Trophoblast cell (in vitro differentiated cells and primary cell): ENCODE measurements at regions not wholly inside any gene's neighbourhood (a gene's known extent, or its start where the extent isn't known, plus 50 kb on each side); places are given as distances from the start of the nearest gene placed in this dataset.

ENCODE experiments used
- DNase-seq, 2 donors: peaks; one replicate each; pipeline ENCODE4 v3.0.0-alpha.2; 2016
- H2AFZ ChIP-seq: 2 replicates; pipeline ENCODE4 v1.6.1; 2013; ENCODE audit warnings: low read length, moderate library complexity, mild to moderate bottlenecking; ENCODE audit not compliant: insufficient read depth, poor library complexity
- H2AK5ac ChIP-seq: 2 replicates; pipeline ENCODE4 v1.6.1; 2013; ENCODE audit warnings: mild to moderate bottlenecking, low read length
- H2BK120ac ChIP-seq: 2 replicates; pipeline ENCODE4 v1.6.1; 2013; ENCODE audit warnings: low read length, mild to moderate bottlenecking, moderate library complexity; ENCODE audit not compliant: insufficient read depth, poor library complexity
- H2BK12ac ChIP-seq: 2 replicates; pipeline ENCODE4 v1.6.1; 2013; ENCODE audit warnings: mild to moderate bottlenecking, low read length, moderate library complexity
- H2BK5ac ChIP-seq: 2 replicates; pipeline ENCODE4 v1.6.1; 2013; ENCODE audit warnings: low read length, low read depth, moderate library complexity, mild to moderate bottlenecking; ENCODE audit not compliant: poor library complexity
- H3K14ac ChIP-seq: 2 replicates; pipeline ENCODE4 v1.6.1; 2013; ENCODE audit warnings: mild to moderate bottlenecking, low read length
- H3K18ac ChIP-seq: 2 replicates; pipeline ENCODE4 v1.6.1; 2013; ENCODE audit warnings: mild to moderate bottlenecking, low read length
- H3K23ac ChIP-seq: 2 replicates; pipeline ENCODE4 v1.6.1; 2013; ENCODE audit warnings: low read length
- H3K27ac ChIP-seq: 2 replicates; pipeline ENCODE4 v1.5.1; 2013; ENCODE audit warnings: low read depth, mild to moderate bottlenecking, inconsistent platforms, low read length, moderate library complexity
- H3K27me3 ChIP-seq: 2 replicates; pipeline ENCODE4 v1.6.1; 2013; ENCODE audit warnings: inconsistent platforms, mild to moderate bottlenecking, low read length, moderate library complexity; ENCODE audit not compliant: insufficient read depth
- H3K36me3 ChIP-seq, 2 experiments: 1 replicate in 1 of 2; 2 replicates in 1 of 2; pipeline ENCODE4 v1.6.1; 2013; ENCODE audit warnings: low read length in 2 of 2, mild to moderate bottlenecking in 2 of 2, moderate library complexity in 1 of 2; ENCODE audit not compliant: insufficient read depth in 2 of 2, control insufficient read depth in 1 of 2
- H3K4ac ChIP-seq: 2 replicates; pipeline ENCODE4 v1.6.1; 2013; ENCODE audit warnings: low read depth, mild to moderate bottlenecking, low read length, moderate library complexity
- H3K4me1 ChIP-seq, 2 experiments: 1 replicate in 1 of 2; 2 replicates in 1 of 2; pipeline ENCODE4 v1.6.1; 2013; ENCODE audit warnings: low read length in 2 of 2, mild to moderate bottlenecking in 2 of 2, moderate library complexity in 1 of 2; ENCODE audit not compliant: insufficient read depth in 2 of 2, control insufficient read depth in 1 of 2
- H3K4me2 ChIP-seq: 2 replicates; pipeline ENCODE4 v1.6.1; 2013; ENCODE audit warnings: inconsistent platforms, mild to moderate bottlenecking, low read length, moderate library complexity
- H3K4me3 ChIP-seq: 2 replicates; pipeline ENCODE4 v1.5.1; 2013; ENCODE audit warnings: mild to moderate bottlenecking, low read depth, low read length, inconsistent platforms
- H3K79me1 ChIP-seq: one replicate; pipeline ENCODE4 v1.6.1; 2013; ENCODE audit warnings: low read length
- H3K79me2 ChIP-seq: 2 replicates; pipeline ENCODE4 v1.6.1; 2013; ENCODE audit warnings: low read length, mild to moderate bottlenecking; ENCODE audit not compliant: control insufficient read depth, insufficient read depth, poor library complexity
- H3K9ac ChIP-seq: 2 replicates; pipeline ENCODE4 v1.6.1; 2013; ENCODE audit warnings: mild to moderate bottlenecking, low read length
- H3K9me3 ChIP-seq: 2 replicates; pipeline ENCODE4 v1.6.1; 2013; ENCODE audit warnings: low read depth, mild to moderate bottlenecking, control low read depth, inconsistent platforms, low read length; ENCODE audit not compliant: insufficient read depth
- H4K12ac ChIP-seq: 2 replicates; pipeline ENCODE4 v1.6.1; 2013; ENCODE audit warnings: low read depth, mild to moderate bottlenecking, low read length, moderate library complexity
- H4K8ac ChIP-seq: 2 replicates; pipeline ENCODE4 v1.6.1; 2013; ENCODE audit warnings: low read depth, mild to moderate bottlenecking, low read length, moderate library complexity
- H4K91ac ChIP-seq: one replicate; pipeline ENCODE4 v1.6.1; 2013; ENCODE audit warnings: low read depth, mild to moderate bottlenecking, low read length, moderate library complexity
- WGBS: extraction: QIAGEN DNeasy Blood & Tissue Kit; methylation state at CpG from one replicate; pipeline ENCODE4 v1.1.7; 2013; ENCODE audit warnings: missing lambda C conversion rate; ENCODE audit not compliant: insufficient read length, insufficient coverage; ENCODE audit errors: extremely low coverage; 5-methylcytosine and 5-hydroxymethylcytosine counted together

DNA sequence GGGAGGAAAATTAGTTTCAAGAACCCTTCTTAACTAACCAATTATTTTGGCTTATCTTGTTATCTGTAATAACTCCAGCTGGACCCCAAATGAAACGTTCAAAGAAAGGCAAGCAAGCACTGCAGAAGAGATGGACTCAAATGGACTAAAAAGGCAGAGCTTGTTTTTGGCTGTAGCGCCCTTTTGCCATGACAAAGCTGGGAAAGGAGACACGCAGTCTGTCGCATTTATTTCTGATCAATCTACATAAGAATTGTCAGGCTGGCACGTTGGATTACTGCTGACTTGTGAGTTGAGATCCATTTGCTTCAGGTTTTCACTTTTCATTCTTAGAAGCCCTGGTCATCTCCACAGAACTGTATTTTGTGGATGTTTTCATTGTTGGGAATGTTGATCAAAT, 402.9 kb downstream of the TMEM182 start:
- no peak overlapping the region for H3K23ac ChIP-seq
- H4K8ac ChIP-seq, result no peak overlapping the region
- no peak overlapping the region for H2AFZ ChIP-seq
- no peak overlapping the region for H4K91ac ChIP-seq
- no peaks in the 10 kb centered on the region for H3K4me1 ChIP-seq
- no peak overlapping the region for H3K27ac ChIP-seq
- no peak overlapping the region for H3K9ac ChIP-seq
- DNase-seq, result no peak
- no peaks in the 10 kb centered on the region for H3K79me2 ChIP-seq
- H3K4me3 ChIP-seq, result no peak overlapping the region
- H3K4ac ChIP-seq, result no peak overlapping the region
- no peak overlapping the region for H3K14ac ChIP-seq
- H2BK5ac ChIP-seq, result no peak overlapping the region
- H3K27me3 ChIP-seq, result no peaks in the 10 kb centered on the region
- H3K79me1 ChIP-seq, result no peaks in the 10 kb centered on the region
- no peak overlapping the region for H2BK12ac ChIP-seq
- peaks cover 1% of the 10 kb centered on the region for H3K9me3 ChIP-seq
- H4K12ac ChIP-seq, result no peak overlapping the region
- H2BK120ac ChIP-seq, result no peak overlapping the region
- no peak overlapping the region for H3K4me2 ChIP-seq
- no peak overlapping the region for H2AK5ac ChIP-seq
- peaks cover 0 to 2% of the 10 kb centered on the region in 2 experiments for H3K36me3 ChIP-seq
- no CpG with 5 or more reads among the region's 5 CpGs for WGBS
- H3K18ac ChIP-seq, result no peak overlapping the region

DNA sequence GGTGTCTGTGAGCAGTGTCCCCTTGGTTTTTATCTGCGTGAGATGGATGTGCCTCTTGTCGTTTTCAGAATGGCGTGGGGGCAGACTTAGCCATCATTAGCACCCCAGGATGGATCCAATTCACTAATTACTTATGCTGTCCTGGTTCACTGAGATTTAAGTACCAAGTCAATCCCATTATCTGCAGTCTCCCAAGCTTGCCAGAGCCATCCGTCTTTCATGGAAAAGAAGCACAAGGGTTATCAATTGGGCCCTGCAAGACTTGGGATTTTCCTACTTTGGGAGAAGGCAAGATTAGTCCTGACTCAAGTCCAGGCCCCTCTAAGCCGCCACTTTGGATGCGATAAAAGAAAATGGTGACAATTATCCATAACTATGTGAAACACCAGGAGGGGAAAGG, 404.0 kb downstream of the TMEM182 start:
- H3K4ac ChIP-seq, result no peak overlapping the region
- H3K79me1 ChIP-seq, result no peaks in the 10 kb centered on the region
- no peaks in the 10 kb centered on the region for H3K4me1 ChIP-seq
- no peak overlapping the region for H3K4me2 ChIP-seq
- H3K4me3 ChIP-seq, result no peak overlapping the region
- DNase-seq, result no peak
- H4K12ac ChIP-seq, result no peak overlapping the region
- H2BK12ac ChIP-seq, result no peak overlapping the region
- H3K79me2 ChIP-seq, result no peaks in the 10 kb centered on the region
- H2BK5ac ChIP-seq, result no peak overlapping the region
- no peak overlapping the region for H3K27ac ChIP-seq
- no peak overlapping the region for H3K23ac ChIP-seq
- no peak overlapping the region for H2AFZ ChIP-seq
- no CpG with 5 or more reads among the region's 6 CpGs for WGBS
- H4K91ac ChIP-seq, result no peak overlapping the region
- H4K8ac ChIP-seq, result no peak overlapping the region
- H3K18ac ChIP-seq, result no peak overlapping the region
- H3K9me3 ChIP-seq, result peaks cover 1% of the 10 kb centered on the region
- H3K36me3 ChIP-seq, result peaks cover 0 to 2% of the 10 kb centered on the region in 2 experiments
- H3K27me3 ChIP-seq, result no peaks in the 10 kb centered on the region
- no peak overlapping the region for H2AK5ac ChIP-seq
- no peak overlapping the region for H3K9ac ChIP-seq
- H2BK120ac ChIP-seq, result no peak overlapping the region
- no peak overlapping the region for H3K14ac ChIP-seq

DNA sequence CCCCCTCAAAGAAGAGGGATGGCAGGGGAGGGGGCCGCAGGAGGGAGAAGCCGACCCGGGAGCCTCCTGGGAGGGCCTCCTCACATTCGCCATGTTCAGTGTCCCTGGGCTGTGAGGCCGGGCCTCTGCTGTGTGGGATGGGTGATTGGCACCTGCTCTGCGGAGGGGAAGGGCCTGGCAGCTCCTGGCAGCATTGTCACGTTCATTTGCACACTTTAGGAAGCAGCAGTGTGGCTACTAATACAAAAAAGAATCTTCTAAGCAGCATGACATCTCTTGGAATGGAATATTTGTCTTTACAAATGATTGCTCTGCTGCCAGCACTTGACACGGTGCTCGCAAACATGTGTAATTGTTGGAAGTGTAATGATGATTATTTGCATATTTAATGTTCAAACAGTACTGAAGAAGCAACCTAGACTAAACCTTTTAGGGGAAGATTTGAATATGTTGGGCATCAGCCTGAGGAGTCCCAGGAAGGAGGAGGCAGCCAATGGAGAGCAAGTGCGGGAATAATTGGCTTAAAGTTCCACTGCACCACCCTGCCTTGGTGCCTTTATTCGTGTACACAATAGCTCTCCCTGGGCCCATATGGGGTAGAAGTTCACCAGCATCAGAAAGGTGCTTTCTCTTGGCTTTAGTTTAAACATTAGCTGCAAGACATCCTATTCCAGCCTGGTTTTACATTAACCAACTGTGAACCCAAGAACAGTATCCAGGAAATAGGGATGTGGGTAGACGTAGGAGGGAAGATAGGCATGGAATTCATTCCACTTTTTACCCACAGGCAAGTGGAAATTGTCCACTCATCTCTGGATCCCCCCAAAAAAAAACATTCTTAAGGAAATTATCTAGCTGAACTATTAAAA, 404.9 kb downstream of the TMEM182 start:
- Histone ChIP-seq H3K9ac (no peak overlapping the region), H2BK120ac (no peak overlapping the region), H3K4me2 (no peak overlapping the region), H2AK5ac (no peak overlapping the region), H3K9me3 (peaks cover 1% of the 10 kb centered on the region), H3K4ac (no peak overlapping the region), H3K27me3 (no peaks in the 10 kb centered on the region), H4K91ac (no peak overlapping the region), H3K18ac (no peak overlapping the region), H3K27ac (no peak overlapping the region), H4K8ac (no peak overlapping the region), H3K4me3 (no peak overlapping the region), H3K79me1 (no peaks in the 10 kb centered on the region), H3K14ac (no peak overlapping the region), H3K36me3 (peaks cover 0 to 2% of the 10 kb centered on the region in 2 experiments), H3K23ac (no peak overlapping the region), H2AFZ (no peak overlapping the region), H2BK5ac (no peak overlapping the region), H4K12ac (no peak overlapping the region), H3K4me1 (no peaks in the 10 kb centered on the region), H2BK12ac (no peak overlapping the region), H3K79me2 (no peaks in the 10 kb centered on the region)
- WGBS, result no CpG with 5 or more reads among the region's 12 CpGs
- no peak for DNase-seq

DNA sequence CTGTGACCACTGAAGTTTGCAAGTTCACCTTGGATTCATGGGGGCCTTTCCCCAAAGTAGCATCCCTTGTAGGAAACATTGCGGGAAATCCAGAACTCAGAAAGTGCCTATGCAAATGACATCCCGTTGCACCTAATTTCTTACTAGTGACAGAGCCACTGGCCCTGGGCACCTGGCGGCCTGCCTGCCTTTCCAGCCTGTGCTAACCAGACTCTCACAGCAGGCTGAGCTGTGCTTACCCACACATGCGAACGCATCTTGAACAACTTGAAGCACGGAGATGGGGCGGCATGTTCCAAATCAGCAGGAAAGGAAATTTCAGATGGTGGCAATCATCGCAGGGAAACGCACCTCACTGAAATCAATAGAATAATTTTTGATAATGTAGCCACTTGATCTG, 405.8 kb downstream of the TMEM182 start:
- no peaks in the 10 kb centered on the region for H3K4me1 ChIP-seq
- H2BK12ac ChIP-seq, result no peak overlapping the region
- H3K14ac ChIP-seq, result no peak overlapping the region
- H3K18ac ChIP-seq, result no peak overlapping the region
- H2BK5ac ChIP-seq, result no peak overlapping the region
- H3K36me3 ChIP-seq, result peaks cover 0 to 2% of the 10 kb centered on the region in 2 experiments
- no peak overlapping the region for H3K4me2 ChIP-seq
- no CpG with 5 or more reads among the region's 9 CpGs for WGBS
- no peak overlapping the region for H4K91ac ChIP-seq
- no peak overlapping the region for H2AK5ac ChIP-seq
- no peak overlapping the region for H4K12ac ChIP-seq
- no peak overlapping the region for H3K9ac ChIP-seq
- no peaks in the 10 kb centered on the region for H3K27me3 ChIP-seq
- H2AFZ ChIP-seq, result no peak overlapping the region
- no peak overlapping the region for H2BK120ac ChIP-seq
- H3K9me3 ChIP-seq, result peaks cover 1% of the 10 kb centered on the region
- H4K8ac ChIP-seq, result no peak overlapping the region
- no peak overlapping the region for H3K23ac ChIP-seq
- H3K79me2 ChIP-seq, result no peaks in the 10 kb centered on the region
- no peak overlapping the region for H3K4ac ChIP-seq
- H3K79me1 ChIP-seq, result no peaks in the 10 kb centered on the region
- H3K27ac ChIP-seq, result no peak overlapping the region
- H3K4me3 ChIP-seq, result no peak overlapping the region
- DNase-seq, result no peak
